ENCODE measurements at regions not wholly inside any gene's neighbourhood (a gene's known extent, or its start where the extent isn't known, plus 50 kb on each side); places are given as distances from the start of the nearest gene placed in this dataset.

DNA sequence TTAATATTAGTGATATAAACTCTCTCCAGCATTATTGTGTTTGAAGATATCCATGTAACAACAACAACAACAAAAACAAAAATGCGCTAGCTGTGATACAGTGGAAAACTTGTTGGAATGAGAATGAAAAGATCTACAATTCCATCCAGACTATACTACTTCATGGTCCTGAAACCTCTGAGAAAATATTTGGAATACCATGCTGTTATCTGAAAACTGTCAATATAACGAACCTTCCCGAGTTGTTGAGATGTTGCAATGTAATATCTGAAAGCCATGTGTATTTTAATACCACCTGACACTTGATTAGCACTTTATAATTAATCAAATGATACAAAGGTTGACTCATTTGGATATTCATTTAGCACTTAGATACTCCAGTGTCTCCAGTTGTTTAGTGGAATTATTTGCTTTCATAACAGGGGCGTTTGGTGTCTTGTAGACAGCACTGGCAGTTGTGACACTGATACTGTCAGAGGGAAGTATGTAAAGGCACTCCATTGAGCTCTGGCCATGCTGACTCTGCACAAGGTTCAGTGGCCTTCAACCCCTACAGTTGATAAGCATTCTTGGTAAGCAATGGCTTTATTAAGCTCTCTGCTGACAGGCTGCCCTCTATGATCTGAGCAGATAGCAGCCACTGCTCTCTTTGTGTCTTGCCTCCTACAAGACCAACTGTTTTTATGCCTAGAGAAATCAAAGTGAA, 447.1 kb upstream of the SEL1L start:
- CTCF ChIA-PET = interaction anchor here (0.5 kb wide), 1 partner anchor 395 kb away, joined by 3 read pairs; no protein-coding TSS in a partner anchor
- no peak overlapping the region for H3K4me3 ChIP-seq (ENCODE audit: low read depth, low read length)
- no peaks in the 10 kb centered on the region for H3K9me3 ChIP-seq (ENCODE audit: control insufficient read depth, insufficient read depth, low read depth, low read length)
- H3K36me3 ChIP-seq (ENCODE audit: control insufficient read depth in 2 of 2, insufficient read depth in 1 of 2, low read length in 2 of 2) = no peaks in the 10 kb centered on the region
- TF ChIP-seq FEZF1 (tag by site-specific recombination; IDR thresholded peaks at IDR 0.05) (no peak), ZNF76 (tag by site-specific recombination; IDR thresholded peaks at IDR 0.05; ENCODE audit: borderline replicate concordance, low read depth) (no peak), GLIS2 (tag by site-specific recombination; IDR thresholded peaks at IDR 0.05) (no peak), ZNF157 (tag by site-specific recombination; IDR thresholded peaks at IDR 0.05) (no peak), ZEB2 (tag by site-specific recombination; IDR thresholded peaks at IDR 0.05) (no peak), ZBTB17 (tag by site-specific recombination; IDR thresholded peaks at IDR 0.05) (no peak), ZXDB (tag by site-specific recombination; IDR thresholded peaks at IDR 0.05) (no peak), ZNF37A (tag by site-specific recombination; IDR thresholded peaks at IDR 0.05) (no peak), ZNF184 (tag by site-specific recombination; IDR thresholded peaks at IDR 0.05) (no peak), OVOL3 (tag by site-specific recombination; IDR thresholded peaks at IDR 0.05) (no peak), ZNF174 (tag by site-specific recombination; IDR thresholded peaks at IDR 0.05) (no peak), ZBTB48 (tag by site-specific recombination; IDR thresholded peaks at IDR 0.05) (no peak)
- TF ChIP-seq, protein P1, sequence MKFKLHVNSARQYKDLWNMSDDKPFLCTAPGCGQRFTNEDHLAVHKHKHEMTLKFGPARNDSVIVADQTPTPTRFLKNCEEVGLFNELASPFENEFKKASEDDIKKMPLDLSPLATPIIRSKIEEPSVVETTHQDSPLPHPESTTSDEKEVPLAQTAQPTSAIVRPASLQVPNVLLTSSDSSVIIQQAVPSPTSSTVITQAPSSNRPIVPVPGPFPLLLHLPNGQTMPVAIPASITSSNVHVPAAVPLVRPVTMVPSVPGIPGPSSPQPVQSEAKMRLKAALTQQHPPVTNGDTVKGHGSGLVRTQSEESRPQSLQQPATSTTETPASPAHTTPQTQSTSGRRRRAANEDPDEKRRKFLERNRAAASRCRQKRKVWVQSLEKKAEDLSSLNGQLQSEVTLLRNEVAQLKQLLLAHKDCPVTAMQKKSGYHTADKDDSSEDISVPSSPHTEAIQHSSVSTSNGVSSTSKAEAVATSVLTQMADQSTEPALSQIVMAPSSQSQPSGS (tag by site-specific recombination; IDR thresholded peaks at IDR 0.05; ENCODE audit: low read depth) = no peak
- no peaks in the 10 kb centered on the region for H3K4me1 ChIP-seq (ENCODE audit: control insufficient read depth, insufficient read depth, low read length)
- H3K27ac ChIP-seq (ENCODE audit: extremely low read depth, low read depth, low read length) = no peak overlapping the region
- POLR2A ChIA-PET = no interaction called here

DNA sequence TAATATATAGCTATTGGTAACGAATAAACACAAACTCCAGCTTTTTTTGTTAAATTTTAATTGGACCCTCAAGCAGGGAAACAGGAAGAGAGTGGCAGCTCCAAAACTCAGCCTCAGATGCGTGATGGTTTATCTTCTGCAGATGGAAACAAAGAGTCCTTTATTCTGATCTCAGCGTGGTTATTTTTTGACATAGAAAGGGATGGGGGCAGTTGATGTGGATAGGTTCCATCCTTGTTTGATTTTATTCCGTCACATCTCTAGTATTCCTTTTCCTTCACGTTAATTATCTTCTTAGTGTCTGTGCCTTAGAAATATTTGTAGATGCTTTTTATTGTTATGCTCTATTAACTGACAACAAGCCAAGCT, 447.6 kb upstream of the SEL1L start:
- POLR2A ChIA-PET = no interaction called here
- CTCF ChIA-PET = interaction anchor here (0.5 kb wide), 1 partner anchor 394 kb away, joined by 3 read pairs; no protein-coding TSS in a partner anchor
- no peaks in the 10 kb centered on the region for H3K36me3 ChIP-seq (ENCODE audit: control insufficient read depth in 2 of 2, insufficient read depth in 1 of 2, low read length in 2 of 2)
- H3K4me3 ChIP-seq (ENCODE audit: low read depth, low read length) = no peak overlapping the region
- H3K27ac ChIP-seq (ENCODE audit: extremely low read depth, low read depth, low read length) = no peak overlapping the region
- H3K9me3 ChIP-seq (ENCODE audit: control insufficient read depth, insufficient read depth, low read depth, low read length) = no peaks in the 10 kb centered on the region
- H3K4me1 ChIP-seq (ENCODE audit: control insufficient read depth, insufficient read depth, low read length) = no peaks in the 10 kb centered on the region
- TF ChIP-seq PRDM2 (tag by site-specific recombination; IDR thresholded peaks at IDR 0.05; ENCODE audit: borderline replicate concordance) (no peak), ZNF26 (tag by site-specific recombination; IDR thresholded peaks at IDR 0.05) (no peak), ZNF324 (tag by site-specific recombination; IDR thresholded peaks at IDR 0.05) (no peak), EGR2 (tag by site-specific recombination; IDR thresholded peaks at IDR 0.05; ENCODE audit: low read depth) (no peak), ZNF148 (tag by site-specific recombination; IDR thresholded peaks at IDR 0.05; ENCODE audit: borderline replicate concordance) (no peak), ZBTB1 (tag by site-specific recombination; IDR thresholded peaks at IDR 0.05) (no peak)
- TF ChIP-seq, protein P2, sequence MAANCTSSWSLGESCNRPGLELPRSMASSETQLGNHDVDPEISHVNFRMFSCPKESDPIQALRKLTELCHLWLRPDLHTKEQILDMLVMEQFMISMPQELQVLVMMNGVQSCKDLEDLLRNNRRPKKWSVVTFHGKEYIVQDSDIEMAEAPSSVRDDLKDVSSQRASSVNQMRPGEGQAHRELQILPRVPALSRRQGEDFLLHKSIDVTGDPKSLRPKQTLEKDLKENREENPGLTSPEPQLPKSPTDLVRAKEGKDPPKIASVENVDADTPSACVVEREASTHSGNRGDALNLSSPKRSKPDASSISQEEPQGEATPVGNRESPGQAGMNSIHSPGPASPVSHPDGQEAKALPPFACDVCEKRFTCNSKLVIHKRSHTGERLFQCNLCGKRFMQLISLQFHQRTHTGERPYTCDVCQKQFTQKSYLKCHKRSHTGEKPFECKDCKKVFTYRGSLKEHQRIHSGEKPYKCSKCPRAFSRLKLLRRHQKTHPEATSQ (tag by site-specific recombination; IDR thresholded peaks at IDR 0.05) = no peak
- TF ChIP-seq, protein P1 (tag by site-specific recombination; IDR thresholded peaks at IDR 0.05; ENCODE audit: low read depth) = no peak
